ENCODE measurements at regions not wholly inside any gene's neighbourhood (a gene's known extent, or its start where the extent isn't known, plus 50 kb on each side); places are given as distances from the start of the nearest gene placed in this dataset.

- H3K27me3 ChIP-seq (ENCODE audit: low read length), result no peaks in the 10 kb centered on the region
- H3F3A ChIP-seq (ENCODE audit: insufficient read depth), result no peaks in the 10 kb centered on the region
- TF ChIP-seq CTCF (IDR thresholded peaks at IDR 0.05; ENCODE audit: insufficient read depth, low read length, poor library complexity, severe bottlenecking) (no peak), EZH2phosphoT487 (conservative IDR thresholded peaks at IDR 0.05; ENCODE audit: low read length) (no peak)
- H3K4me2 ChIP-seq (ENCODE audit: low read depth, low read length, poor library complexity, severe bottlenecking), result no peak overlapping the region
- no peak overlapping the region for H3K9ac ChIP-seq (ENCODE audit: low read length)
- H2AFZ ChIP-seq (ENCODE audit: low read depth, low read length, severe bottlenecking), result no peak overlapping the region
- H3K36me3 ChIP-seq (ENCODE audit: low read length), result no peaks in the 10 kb centered on the region
- H3K9me3 ChIP-seq (ENCODE audit: insufficient read depth, low read length), result no peaks in the 10 kb centered on the region
- no peak overlapping the region for H3K4me3 ChIP-seq (ENCODE audit: insufficient read depth, low read length, poor library complexity, severe bottlenecking)
- H3K27ac ChIP-seq (ENCODE audit: low read depth, low read length), result no peak overlapping the region
- H3K79me2 ChIP-seq (ENCODE audit: insufficient read depth, low read length), result no peaks in the 10 kb centered on the region
- H4K20me1 ChIP-seq (ENCODE audit: low read depth, low read length), result no peaks in the 10 kb centered on the region
- H3K9me2 ChIP-seq (replicated peaks; ENCODE audit: insufficient read depth, low read length), result no peaks in the 10 kb centered on the region
These were observed 95.5 kb upstream of the FZD10 start for GRCh38 chr12:130066742-130067141.

DNA sequence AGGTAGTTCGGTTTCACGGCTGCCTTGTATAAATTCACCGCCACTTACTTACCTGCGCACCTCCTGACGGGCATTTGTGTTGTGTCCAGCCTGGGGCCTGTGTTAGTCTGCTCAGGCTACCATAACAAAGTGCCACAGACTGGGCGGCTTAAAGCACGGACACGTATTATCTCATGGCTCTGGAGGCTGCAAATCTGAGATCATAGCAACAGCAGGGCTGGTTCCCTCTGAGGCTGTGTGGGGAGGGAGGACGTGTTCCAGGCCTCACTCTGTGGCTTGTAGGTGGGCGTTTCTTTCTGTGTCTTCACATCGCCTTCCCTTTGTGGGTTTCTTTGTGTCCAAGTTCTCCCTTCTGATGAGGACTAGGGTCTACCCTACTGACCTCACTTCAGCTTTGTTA lies 93.5 kb upstream of the FZD10 start:
- no peak overlapping the region for H3K4me2 ChIP-seq (ENCODE audit: low read depth, low read length, poor library complexity, severe bottlenecking)
- H3K9me2 ChIP-seq (replicated peaks; ENCODE audit: insufficient read depth, low read length), result no peaks in the 10 kb centered on the region
- TF ChIP-seq EZH2phosphoT487 (conservative IDR thresholded peaks at IDR 0.05; ENCODE audit: low read length), result no peak
- TF ChIP-seq CTCF (IDR thresholded peaks at IDR 0.05; ENCODE audit: insufficient read depth, low read length, poor library complexity, severe bottlenecking), result no peak
- H3K79me2 ChIP-seq (ENCODE audit: insufficient read depth, low read length), result no peaks in the 10 kb centered on the region
- H4K20me1 ChIP-seq (ENCODE audit: low read depth, low read length), result no peaks in the 10 kb centered on the region
- H3K27ac ChIP-seq (ENCODE audit: low read depth, low read length), result no peak overlapping the region
- no peaks in the 10 kb centered on the region for H3F3A ChIP-seq (ENCODE audit: insufficient read depth)
- H3K4me3 ChIP-seq (ENCODE audit: insufficient read depth, low read length, poor library complexity, severe bottlenecking), result no peak overlapping the region
- H3K36me3 ChIP-seq (ENCODE audit: low read length), result no peaks in the 10 kb centered on the region
- no peak overlapping the region for H3K9ac ChIP-seq (ENCODE audit: low read length)
- no peaks in the 10 kb centered on the region for H3K27me3 ChIP-seq (ENCODE audit: low read length)
- no peak overlapping the region for H2AFZ ChIP-seq (ENCODE audit: low read depth, low read length, severe bottlenecking)
- H3K9me3 ChIP-seq (ENCODE audit: insufficient read depth, low read length), result no peaks in the 10 kb centered on the region

DNA sequence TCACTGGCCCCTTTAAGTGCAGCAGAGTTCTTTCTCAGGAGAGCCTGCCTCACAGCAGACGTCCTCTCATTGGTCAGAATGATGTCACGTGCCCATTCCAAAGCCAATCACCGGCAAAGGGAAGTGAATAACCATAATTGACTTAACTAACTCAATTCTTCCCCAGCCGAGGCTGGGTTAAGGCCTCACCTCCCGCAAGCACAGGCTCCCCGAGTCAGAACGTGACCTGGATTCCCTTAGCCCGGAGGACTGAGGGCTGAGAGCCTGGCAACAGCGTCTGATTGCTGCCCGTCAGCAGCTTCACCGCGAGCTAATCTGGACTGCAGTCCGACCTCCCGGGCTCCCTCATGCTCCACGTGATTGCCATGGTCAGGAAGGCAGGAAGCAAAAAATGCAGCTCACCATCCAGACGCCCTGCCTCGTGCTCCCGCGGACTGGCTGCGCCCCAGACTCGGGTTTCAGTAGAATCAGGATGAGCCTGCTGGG lies 92.1 kb upstream of the FZD10 start:
- no peak overlapping the region for H3K9ac ChIP-seq (ENCODE audit: low read length)
- no peak overlapping the region for H3K27ac ChIP-seq (ENCODE audit: low read depth, low read length)
- no peak overlapping the region for H2AFZ ChIP-seq (ENCODE audit: low read depth, low read length, severe bottlenecking)
- H3K9me2 ChIP-seq (replicated peaks; ENCODE audit: insufficient read depth, low read length), result no peaks in the 10 kb centered on the region
- no peak overlapping the region for H3K4me3 ChIP-seq (ENCODE audit: insufficient read depth, low read length, poor library complexity, severe bottlenecking)
- no peaks in the 10 kb centered on the region for H3K36me3 ChIP-seq (ENCODE audit: low read length)
- H3K9me3 ChIP-seq (ENCODE audit: insufficient read depth, low read length), result no peaks in the 10 kb centered on the region
- TF ChIP-seq EZH2phosphoT487 (conservative IDR thresholded peaks at IDR 0.05; ENCODE audit: low read length) (no peak), CTCF (IDR thresholded peaks at IDR 0.05; ENCODE audit: insufficient read depth, low read length, poor library complexity, severe bottlenecking) (no peak)
- no peaks in the 10 kb centered on the region for H3K27me3 ChIP-seq (ENCODE audit: low read length)
- H3F3A ChIP-seq (ENCODE audit: insufficient read depth), result no peaks in the 10 kb centered on the region
- H4K20me1 ChIP-seq (ENCODE audit: low read depth, low read length), result no peaks in the 10 kb centered on the region
- H3K79me2 ChIP-seq (ENCODE audit: insufficient read depth, low read length), result no peaks in the 10 kb centered on the region
- no peak overlapping the region for H3K4me2 ChIP-seq (ENCODE audit: low read depth, low read length, poor library complexity, severe bottlenecking)
